GM18507 (cell line): ENCODE measurements at regions not wholly inside any gene's neighbourhood (a gene's known extent, or its start where the extent isn't known, plus 50 kb on each side); places are given as distances from the start of the nearest gene placed in this dataset.

Experiments used
- DNase-seq: peaks from one replicate; pipeline ENCODE4 v3.0.0; 2011; ENCODE audit warnings: low read depth; ENCODE audit not compliant: insufficient read length; ENCODE audit errors: extremely low spot score
- FAIRE-seq: peaks from 2 replicates; lab custom pipeline; 2011; peaks lifted over from hg19 to GRCh38; lab: Jason Lieb, UNC

DNA sequence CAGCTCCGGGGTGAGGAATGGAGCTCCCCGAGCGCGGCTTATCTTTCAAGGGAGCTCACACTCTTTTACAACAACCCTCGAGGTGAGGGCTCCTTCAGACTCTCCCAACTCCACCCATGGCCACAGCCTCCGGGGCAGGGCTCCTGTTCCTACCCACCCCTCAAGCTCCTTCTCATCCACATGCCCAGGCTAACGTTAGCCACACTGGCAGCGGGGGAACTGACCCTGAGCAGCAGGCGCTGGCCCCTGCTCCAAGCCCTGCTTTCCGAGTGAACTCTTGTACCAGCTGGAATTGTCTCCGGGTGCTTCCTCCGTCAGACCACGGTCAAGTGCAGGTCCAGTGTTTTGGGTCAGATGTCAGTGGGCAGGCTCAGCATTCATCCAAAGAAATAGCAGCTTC lies 89.4 kb downstream of the ANKRD10 start:
- FAIRE-seq (no peak), DNase-seq (no peak)

DNA sequence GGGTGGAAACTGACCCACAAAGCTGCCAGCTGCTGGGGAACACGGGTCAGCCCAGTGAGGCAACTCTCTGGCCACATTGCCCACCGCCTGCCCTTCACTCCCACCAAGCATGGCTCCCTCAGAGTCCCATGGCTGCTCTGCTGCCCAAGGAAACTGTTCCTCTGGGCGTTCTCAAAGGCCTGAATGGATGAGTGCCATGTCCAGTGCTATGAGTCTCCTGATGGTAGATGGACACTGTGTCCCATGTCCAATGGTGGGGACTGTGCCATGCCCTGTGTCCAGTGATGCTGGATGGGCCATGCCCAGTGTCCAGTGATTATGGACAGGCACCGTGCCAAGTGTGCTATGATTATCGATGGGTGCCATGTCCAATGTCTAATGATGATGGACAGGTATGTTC lies 88.8 kb downstream of the ANKRD10 start:
- DNase-seq (no peak), FAIRE-seq (no peak)

DNA sequence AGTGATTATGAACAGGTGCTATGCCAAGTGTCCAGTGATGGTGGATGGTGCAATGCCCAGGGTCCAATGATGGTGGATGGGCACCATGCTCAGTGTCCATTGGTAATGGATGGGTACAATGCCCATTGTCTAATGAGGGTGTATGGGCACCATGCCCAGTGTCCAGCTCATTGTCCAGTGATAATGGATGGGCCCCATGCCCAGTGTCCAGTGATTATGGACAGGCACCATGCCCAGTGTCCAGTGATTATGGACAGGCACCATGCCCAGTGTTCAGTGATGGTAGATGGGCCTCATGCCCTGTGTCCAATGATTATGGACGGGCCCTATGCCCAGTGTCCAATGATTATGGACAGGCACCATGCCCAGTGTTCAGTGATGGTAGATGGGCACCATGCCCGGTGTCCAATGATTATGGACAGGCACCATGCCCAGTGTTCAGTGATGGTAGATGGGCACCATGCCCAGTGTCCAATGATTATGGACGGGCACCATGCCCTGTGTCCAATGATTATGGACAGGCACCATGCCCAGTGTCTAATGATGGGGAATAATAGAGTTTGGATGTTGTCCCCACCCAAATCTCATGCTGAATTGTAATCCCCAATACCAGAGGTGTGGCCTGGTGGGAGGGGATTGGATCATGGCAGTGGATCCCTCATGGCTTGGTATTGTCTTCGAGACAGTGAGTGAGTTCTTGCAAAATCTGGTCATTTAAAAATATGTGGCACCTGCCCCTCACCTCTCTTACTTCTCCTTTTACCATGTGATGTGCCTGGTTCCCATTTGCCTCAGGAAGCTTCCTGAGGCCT lies 87.8 kb downstream of the ANKRD10 start:
- no peak for FAIRE-seq
- no peak for DNase-seq
